Frontal cortex (tissue), 3 donors: ENCODE measurements at regions not wholly inside any gene's neighbourhood (a gene's known extent, or its start where the extent isn't known, plus 50 kb on each side); places are given as distances from the start of the nearest gene placed in this dataset.

ENCODE experiments used
- DNase-seq, 2 donors: peaks; one replicate each; pipeline ENCODE4 v3.0.0; 2012; ENCODE audit warnings: low spot score in 2 of 2
- FAIRE-seq: peaks from 2 replicates; lab custom pipeline; 2012; peaks lifted over from hg19 to GRCh38; lab: Jason Lieb, UNC
- donor health status: control.
- donor health status: control.
- donor health status: control.

DNA sequence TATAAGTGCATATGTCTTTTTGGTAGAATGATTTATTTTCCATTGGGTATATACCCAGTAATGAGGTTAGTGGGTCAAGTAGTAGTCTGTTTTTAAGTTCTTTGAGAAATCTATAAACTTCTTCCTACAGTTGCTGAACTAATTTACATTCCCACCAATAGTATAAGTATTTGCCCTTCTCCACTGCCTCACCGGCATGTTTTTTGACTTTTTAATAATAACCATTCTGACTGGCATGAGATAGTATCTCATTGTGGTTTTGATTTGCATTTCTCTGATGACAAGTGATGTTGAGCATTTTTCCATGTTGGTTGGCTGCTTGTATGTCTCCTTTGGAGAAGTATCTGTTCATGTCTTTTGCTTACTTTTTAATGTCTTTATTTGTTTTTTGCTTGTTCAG, 94.1 kb upstream of the TP63 start:
- FAIRE-seq (no peak), DNase-seq (no peak)

DNA sequence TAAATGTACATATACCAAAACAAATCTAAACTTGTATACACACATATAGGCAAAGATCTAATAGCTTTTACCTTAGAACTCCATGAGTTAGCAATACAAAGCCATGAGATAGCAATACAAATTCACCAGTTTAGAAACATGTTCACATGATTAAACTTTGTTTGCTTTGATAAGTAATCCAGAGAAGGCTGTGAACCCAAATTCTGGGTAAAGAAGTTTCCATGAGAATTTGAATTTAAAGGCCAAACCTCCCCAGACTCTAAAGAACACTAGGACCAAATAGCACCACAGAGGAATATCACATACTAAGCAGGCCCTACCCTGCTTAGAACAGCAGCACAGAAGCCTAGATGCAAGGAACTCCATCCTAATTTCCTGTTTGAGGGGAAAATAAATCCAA, 83.7 kb upstream of the TP63 start:
- DNase-seq (no peak), FAIRE-seq (no peak)

DNA sequence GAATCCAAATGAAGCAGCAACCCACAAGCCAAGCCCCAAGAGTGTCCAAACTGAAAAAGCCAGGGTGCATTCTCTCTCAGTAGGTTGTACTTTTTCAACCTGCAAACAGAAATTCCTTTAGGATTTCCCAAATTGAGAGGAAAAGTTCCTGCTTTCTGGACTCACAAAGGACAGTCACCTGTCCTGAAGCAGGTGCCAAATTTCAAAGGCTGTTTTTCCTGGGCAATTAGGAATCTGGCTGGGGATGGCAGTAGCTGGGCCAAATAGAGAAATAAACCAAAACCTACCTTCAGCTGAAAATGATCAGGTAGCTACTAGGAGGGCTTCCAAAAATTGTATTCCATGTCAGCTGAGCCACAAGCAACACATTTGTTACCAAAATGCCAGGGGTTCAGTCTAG, 83.1 kb upstream of the TP63 start:
- FAIRE-seq: no peak
- DNase-seq: no peak

DNA sequence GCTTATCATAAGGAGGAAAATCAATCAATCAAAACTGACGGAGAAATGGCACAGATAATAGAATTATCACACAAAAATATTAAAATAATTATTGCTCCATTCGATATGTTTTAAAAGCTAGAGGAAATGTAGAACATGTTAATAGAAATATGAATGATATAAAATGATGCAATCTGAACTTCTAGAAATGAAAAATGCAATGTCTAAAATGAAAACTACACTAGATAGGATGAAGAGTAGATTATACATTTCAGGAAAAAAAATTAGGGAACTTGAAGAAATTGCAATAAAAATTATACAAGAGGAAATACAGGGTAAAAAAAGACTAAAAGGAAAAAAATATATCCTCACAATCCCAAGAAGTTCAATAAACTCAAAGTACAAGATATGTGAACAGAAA, 80.2 kb upstream of the TP63 start:
- FAIRE-seq (no peak), DNase-seq (no peak)

DNA sequence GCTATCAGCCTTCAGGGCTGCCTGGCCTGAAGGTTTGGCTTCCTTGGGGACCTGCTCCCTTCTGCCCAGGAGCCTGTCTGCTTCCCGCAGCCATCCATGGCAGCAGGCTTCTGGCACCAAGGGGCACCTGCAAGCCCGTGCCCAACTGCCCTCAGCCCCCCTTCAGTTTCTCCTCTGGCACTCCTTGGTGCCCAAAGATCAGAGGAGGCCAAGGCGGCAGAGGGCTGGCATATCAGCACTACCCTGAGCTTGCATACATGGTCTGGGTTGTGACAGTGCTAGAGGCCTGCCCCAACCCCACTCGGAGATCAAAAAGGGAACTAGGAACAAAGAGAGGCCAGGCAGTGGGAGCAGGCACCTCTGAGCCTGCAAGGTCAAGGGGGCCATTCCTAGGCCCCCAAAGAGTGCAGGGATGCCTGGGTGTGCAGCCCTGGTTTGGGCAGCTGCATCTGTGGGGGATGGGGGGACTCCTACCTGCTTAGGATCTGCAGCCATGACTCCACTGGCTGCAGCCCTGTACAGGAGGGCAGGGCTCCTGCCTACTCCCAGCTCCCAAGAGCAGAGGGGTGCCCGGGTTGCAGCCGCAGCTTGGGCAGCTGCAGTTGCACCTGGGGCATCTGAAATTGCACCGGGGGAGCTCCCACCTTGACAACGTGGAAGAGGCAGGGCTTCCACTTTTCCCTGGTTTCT, 76.2 kb upstream of the TP63 start:
- DNase-seq (no peak), FAIRE-seq (no peak)

DNA sequence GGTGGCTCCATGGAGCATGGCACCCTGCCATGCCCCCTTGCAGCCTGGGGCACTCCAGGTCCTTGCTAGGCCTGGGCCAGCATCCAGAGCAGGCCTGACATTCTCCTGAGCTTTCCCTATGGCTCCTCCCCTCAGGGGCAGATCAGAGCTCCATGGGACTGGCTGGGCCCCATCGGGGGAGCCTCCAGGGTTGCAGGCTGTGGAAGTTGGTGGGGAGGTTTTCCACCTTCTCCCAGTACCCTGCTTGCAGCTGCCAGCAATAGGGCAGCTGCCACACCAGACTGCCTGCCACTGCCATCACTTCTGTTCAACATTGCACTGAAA, 75.7 kb upstream of the TP63 start:
- FAIRE-seq: no peak
- no peak for DNase-seq

DNA sequence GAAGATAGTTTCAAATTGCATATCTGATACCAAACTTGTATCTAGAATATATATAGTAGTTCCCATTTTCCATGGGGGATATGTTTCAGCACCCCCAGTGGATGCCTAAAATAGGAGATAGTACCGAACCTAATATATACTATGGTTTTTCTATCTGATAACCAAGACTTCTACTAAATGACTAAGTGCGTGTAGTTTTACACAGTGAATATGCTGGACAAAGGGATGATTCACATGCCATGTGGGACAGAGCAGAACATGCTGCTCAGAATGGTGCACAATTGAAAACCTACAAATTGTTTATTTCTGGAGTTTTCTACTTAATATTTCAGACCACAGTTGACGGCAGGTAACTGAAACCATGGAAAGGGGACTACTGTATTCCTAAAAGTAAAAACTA, 73.4 kb upstream of the TP63 start:
- DNase-seq (no peak), FAIRE-seq (no peak)

DNA sequence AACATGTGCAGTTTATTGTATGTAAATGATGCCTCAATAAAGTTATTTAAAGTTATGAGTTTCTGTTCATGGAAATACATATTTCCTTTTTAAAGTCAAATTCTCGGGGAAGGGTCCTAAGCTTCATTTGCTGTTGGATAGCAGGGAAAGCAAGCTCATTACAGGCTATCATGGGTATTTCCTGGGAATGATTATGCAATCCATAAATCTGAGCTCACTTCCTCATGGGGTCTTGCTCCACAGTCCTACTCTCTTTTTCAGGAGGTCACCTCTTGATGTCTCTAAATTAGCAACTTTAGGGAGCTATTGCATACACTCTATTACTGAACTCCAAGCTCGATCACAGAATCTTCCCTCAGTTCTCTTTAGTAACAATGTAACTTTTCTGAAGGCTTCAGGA, 69.9 kb upstream of the TP63 start:
- FAIRE-seq (no peak), DNase-seq (no peak)

DNA sequence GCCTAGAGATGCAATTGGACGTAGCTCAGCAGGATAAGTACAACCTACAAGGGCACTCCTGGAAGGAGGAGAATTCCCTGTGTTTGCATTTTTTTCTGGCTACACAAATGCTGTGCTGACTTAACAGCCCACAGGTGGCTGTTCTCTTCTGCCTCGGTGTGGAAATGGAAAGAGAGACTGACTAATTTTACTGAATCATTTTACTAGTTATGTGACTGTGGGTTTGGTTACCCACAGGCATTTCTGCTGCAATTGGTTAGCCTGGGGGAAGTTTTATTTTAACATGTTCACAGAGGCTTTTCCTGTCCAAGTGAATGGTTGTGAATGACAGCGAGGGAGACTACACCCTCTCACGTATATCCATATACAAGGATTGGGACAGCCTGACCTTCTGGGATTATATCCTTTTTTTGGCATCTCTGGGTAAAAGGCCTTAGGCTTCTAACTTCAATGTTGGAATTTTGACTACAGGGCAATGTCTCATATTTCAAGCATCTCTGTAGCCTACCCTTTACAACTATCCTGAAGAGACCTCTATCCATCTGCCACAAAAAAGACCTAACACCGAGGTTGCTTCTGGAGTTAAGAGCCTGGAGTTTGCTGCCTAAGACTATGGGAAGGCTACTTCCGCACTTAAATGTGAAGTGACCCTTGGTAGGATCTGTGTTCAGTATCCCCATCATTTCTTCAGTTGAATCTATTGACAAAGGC, 67.2 kb upstream of the TP63 start:
- no peak for FAIRE-seq
- no peak for DNase-seq

DNA sequence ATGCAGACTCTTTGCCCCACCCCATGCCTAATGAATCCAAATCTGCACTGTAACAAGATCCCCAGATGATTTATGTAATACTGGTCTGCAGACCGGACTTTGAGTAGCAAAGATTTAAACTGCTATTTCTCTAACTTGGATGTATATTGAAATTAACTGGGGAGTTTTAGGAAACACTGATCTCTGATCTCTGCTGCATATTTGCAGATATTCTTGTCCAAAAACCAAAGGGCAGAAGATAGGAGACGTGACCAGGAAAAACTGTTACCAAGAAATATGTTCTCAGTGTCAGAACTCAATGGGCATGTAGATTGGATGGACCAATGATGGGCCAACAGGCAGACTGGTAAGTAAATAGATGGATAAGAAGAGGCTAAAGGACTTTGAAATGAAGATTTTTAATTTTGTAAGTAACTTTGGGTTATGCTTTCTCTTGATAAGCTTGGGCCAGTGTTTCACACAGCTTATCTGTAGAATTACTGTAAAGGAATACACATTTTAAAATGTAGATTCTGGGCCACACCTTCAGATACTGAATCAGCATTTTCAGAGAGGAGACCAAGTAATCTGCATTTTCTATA, 64.5 kb upstream of the TP63 start:
- FAIRE-seq (no peak), DNase-seq (no peak)

DNA sequence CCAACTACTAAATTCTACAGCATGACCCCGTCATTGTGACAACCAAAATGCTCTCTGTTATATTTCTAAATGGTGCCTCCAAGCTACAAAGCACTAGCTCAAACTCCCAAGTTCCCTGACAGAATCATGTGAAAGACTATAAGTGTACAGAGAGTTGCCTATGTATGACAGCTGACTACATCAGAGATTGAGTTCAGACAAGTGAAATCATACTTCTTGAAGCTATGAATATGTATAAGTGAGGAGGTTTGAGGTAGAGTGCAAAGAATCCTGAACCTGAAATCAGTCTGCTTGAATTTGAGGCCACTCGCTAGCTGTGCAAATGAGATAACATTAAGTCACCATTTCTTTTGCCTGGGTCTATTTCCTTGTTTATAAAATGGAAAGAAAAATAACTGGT, 63.9 kb upstream of the TP63 start:
- no peak for FAIRE-seq

DNA sequence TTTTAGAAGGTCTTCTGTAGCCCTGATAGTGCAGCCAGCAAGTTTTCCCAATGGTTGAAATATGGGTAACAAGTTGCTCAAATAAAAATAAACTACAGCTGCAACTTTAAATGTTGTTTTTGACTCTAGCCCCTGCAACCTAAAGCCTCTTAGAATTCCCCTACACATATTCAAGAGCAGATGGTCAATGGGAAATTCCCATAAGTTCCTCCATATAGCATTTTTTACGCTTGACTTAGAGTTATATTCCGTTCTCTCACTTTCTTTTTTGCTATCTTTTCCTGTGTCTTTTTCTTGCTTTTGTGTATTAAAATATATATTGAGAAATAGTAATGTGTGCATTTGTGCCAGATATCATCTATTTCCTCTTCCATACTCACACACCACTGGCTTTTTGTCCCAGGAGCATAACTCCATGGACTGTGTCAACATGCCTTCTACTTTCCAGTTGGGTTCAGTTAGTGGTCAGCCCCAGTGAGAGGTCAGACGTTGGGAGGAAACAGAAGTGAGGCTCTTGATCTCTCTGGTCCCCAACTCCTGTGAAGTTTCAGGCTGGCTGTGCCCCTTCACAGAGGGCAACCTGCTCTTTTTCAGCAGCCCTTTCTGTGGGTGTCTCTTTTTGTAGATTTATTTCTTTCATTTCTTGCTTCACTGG, 63.3 kb upstream of the TP63 start:
- DNase-seq: no peak
- no peak for FAIRE-seq

More for the DNA sequence above, 63.9 kb upstream of the TP63 start:
- DNase-seq: no peak

DNA sequence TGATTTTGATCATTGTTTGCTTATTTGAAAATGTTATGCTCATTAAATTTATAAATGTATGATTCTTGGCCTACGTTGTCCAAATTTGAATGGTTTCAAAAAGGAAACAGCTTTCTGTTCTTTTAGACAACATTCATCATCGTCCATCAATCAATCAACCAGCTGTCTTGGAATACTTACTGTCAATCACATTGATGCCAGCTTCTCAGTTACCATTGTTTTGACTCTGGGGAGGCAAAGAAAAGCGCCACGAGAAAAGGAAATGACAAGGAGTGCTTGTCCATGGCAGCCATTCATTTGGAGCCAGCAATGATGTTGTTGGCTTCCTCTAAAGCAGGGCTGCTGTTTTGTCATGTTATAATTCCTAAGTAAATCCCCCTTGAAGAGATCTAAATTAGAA, 62.2 kb upstream of the TP63 start:
- DNase-seq (no peak), FAIRE-seq (no peak)

DNA sequence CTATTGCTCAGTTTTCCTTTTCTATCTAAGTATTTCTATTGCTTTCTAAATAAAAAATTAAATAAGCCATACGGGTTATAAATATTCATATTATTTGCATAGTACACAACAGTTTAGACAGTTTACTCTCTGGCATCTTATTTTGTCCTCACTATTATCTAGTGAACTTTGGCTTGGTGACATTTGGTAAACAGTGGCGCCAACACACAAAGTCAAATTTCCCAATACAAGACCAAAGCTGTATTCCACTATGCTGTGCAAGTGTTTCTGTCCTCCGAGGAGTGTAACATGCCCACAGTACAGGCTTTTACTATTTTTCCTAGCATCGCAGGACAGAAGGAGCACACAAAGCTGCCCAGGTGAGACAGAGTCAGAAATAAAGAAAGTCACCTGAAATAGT, 61.7 kb upstream of the TP63 start:
- FAIRE-seq (no peak), DNase-seq (no peak)

DNA sequence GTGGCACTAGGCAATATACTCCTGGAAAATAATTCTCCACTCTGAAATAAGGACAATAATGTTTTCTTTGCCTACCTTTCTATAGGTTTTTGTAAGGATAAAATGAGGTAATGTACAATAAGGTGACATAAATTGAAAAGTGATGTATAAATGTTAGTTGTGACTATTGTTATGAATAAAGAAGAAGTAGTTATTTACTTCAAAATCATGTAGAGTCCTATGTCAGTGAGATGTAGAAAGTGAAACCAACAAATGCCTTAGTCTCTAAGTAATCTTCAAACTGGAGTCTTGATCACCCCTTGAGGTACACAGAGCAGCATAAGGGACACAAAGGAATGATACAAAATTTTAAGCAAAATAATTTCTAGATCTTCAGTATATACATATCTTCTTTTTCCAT, 60.3 kb upstream of the TP63 start:
- FAIRE-seq (no peak), DNase-seq (no peak)

DNA sequence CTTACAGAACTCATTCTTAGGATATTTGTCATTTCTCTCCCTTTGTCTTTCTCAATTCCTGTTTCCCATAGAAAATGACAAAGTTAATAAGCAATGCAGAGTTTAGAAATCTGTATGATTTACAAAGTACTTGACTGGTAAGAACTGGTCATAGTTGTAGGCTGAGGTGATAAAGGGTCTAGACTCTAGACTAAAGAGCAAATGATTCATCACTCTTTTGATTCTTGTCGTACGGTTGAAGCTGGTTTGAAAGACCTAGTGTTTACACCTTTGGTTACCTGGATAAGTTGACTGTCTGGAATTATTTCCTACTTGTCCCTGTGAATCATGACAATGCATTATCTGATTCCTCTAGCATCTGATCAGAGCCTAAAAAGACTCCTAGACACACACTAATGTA, 58.9 kb upstream of the TP63 start:
- no peak for FAIRE-seq

DNA sequence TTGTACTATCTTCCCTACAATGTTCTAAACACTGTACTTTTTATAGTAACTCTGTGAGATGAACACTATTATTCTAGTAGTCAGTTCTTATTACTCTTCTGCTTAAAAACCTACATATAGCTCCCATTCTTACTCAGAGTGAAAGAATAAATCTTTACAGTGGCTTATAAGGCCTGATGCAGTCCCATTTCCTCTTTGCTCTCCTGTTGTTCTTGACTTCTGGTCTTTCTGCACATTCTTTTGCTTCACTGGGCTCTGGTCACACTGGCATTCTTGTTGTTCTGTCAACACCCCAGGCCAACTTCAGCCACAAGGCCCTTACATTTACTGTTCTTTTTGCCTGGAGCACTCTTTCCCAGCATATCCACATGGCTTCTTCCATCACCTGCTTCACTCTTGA, 58.2 kb upstream of the TP63 start:
- no peak for FAIRE-seq

More for the DNA sequence above, 58.9 kb upstream of the TP63 start:
- DNase-seq: no peak

DNA sequence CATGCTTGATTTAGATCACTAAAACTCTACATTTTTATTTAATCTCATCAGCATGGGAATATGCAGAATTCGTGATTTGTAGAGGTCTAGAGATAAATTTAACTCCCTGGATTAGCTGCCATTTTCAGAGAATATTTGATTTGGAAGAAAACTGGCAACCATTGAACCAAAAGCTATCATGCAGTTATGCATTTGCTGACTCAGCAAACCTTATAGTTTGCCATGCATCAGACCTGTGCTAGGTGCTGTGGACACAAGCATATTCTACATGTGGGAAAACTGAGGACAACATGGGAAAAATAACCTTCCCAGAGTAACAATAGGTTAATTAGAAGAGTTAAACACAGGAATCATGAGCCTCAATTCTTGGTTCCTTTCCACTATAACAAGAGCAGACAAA, 54.7 kb upstream of the TP63 start:
- FAIRE-seq (no peak), DNase-seq (no peak)

More for the DNA sequence above, 58.2 kb upstream of the TP63 start:
- no peak for DNase-seq

DNA sequence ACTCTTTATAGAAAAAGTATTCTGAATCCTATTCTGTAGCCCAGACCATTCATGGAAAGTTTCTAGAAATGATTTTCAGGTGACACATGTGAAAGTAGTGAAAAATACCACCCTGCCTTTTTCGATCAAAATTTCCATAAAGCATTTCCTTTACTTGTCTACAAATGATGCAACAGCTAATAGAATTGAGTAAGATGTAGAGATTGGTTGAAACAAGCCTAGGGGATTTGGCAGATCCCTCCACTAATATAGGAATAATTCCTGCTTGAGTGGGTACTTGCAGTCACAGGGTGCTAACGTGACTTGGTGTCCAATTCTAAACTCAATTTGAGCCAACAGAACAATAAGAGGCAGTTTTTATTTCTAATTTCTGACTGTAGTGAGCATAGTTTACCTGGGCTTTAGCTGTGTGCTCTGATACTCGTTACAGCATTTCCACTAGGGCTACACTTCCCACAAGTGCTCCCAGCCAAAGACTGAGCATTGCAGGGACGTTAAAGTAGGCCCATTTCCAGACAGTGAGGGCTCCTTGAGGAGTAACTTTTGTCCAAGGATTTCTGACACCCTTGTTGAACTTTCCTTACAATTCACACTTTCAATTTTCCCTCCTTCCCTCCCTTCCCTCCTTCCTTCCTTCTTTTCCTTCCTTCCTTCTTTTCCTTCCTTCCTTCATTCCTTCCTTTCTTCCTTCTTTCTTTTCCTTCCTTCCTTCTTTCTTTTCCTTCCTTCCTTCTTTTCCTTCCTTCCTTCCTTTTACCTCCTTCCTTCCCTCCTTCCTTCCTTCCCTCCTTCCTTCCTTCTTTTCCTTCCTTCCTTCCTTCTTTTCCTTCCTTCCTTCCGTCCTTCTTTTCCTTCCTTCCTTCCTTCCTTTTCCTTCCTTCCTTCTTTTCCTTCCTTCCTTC, 53.9 kb upstream of the TP63 start:
- DNase-seq (no peak), FAIRE-seq (no peak)

DNA sequence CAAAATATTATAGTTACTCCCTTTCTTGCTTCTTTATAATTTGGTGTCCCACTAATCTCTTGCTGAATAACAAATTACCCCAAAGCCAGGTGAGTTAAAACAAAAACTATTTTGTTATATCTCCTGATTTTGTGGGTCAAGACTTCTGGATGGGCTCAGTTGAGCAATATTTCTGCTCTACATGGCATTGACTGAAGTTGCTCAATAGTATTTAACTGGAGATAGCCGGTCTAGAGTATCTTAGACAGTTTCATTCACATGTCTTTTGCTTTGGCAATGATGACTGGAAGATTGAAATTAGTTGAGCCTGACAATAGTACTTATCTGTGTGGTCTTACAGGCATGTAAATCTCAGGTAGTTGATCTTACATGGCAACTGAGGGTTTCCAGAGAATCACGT, 51.0 kb upstream of the TP63 start:
- FAIRE-seq (no peak), DNase-seq (no peak)
